HAP-1 (cell line): ENCODE measurements at regions not wholly inside any gene's neighbourhood (a gene's known extent, or its start where the extent isn't known, plus 50 kb on each side); places are given as distances from the start of the nearest gene placed in this dataset.
"Not testable (repeated sequence)": the region's sequence is repeated elsewhere in the genome, so short reads cannot be mapped to it uniquely, and the experiment has no call there.

ENCODE experiments used
- DNase-seq, 2 experiments: peaks; one replicate each; pipeline ENCODE4 v3.0.0-alpha.2; 2016 to 2020; ENCODE audit warnings: low spot score in 2 of 2
- H3K27me3 ChIP-seq: fragments of 250-450 bp; sonication (Bioruptor Pico); 2 replicates; pipeline ENCODE4 v1.5.1; 2020; ENCODE audit warnings: low read depth, mild to moderate bottlenecking, moderate library complexity
- H3K36me3 ChIP-seq: fragments of 250-450 bp; sonication (Bioruptor Pico); replicated peaks from 2 replicates; pipeline ENCODE4 v1.5.1; 2020; ENCODE audit warnings: mild to moderate bottlenecking
- H3K4me1 ChIP-seq: fragments of 250-450 bp; sonication (Bioruptor Pico); 2 replicates; pipeline ENCODE4 v1.5.1; 2020; ENCODE audit warnings: mild to moderate bottlenecking
- H3K4me3 ChIP-seq: fragments of 250-450 bp; sonication (Bioruptor Pico); 2 replicates; pipeline ENCODE4 v1.5.1; 2020; ENCODE audit warnings: mild to moderate bottlenecking, moderate library complexity
- H3K9me3 ChIP-seq: fragments of 250-450 bp; sonication (Bioruptor Pico); 2 replicates; pipeline ENCODE4 v1.5.1; 2020; ENCODE audit warnings: mild to moderate bottlenecking, moderate library complexity
- in situ Hi-C: fragments of 300-500 bp; cut with MboI; formaldehyde crosslinking; loops from 3 replicates; pipeline ENCODE4 v1.14.3; 2020; ENCODE audit warnings: low sequenced_read_pairs, inconsistent platforms, mixed read lengths

DNA sequence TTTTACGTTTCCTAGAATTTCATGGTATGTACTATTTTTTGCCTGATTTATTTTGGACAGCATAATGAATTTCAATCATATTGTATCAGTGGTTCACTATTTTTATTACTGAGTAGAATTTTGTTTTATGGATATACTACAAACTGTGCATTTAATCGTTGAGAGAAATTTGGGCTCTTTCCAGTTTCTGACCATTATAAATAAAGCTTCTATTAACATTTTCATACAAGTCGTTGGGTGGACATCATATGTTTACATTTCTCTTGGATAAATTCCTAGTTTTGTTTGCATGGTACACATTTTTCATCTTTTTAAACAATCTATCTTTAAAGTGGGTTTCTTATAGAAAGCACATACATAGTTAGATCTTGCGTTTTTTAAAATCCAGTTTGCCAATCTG lies 472.7 kb upstream of the MAGEB18 start:
- H3K27me3 ChIP-seq: no peaks in the 10 kb centered on the region
- in situ Hi-C loops: no loop called here
- H3K9me3 ChIP-seq: no peaks in the 10 kb centered on the region

DNA sequence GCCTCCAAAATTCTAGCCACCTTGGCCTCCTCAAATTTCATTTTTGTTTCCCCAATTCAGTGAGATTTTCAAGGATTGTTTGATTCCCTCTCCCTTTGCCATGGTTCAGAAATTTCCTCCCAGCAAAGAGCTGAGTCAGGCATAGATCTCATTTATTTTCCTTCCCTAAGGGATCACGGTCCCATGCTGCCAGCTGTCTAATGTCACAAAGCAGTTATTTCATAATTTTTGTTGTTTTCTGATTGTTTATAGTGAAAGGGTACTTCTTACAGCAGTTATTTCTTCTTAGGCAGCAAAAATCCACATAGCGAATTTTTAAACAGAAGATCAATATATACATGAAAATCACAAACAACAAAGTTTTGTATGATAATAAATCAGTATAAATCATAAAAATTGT lies 470.5 kb upstream of the MAGEB18 start:
- H3K4me1 ChIP-seq: no peaks in the 10 kb centered on the region
- no peak for DNase-seq
- in situ Hi-C loops: no loop called here
- no peak overlapping the region for H3K4me3 ChIP-seq
- H3K36me3 ChIP-seq: no peaks in the 10 kb centered on the region
- H3K27me3 ChIP-seq: no peaks in the 10 kb centered on the region
- no peaks in the 10 kb centered on the region for H3K9me3 ChIP-seq

More for the DNA sequence above, 472.7 kb upstream of the MAGEB18 start:
- H3K4me3 ChIP-seq: no peak overlapping the region
- no peaks in the 10 kb centered on the region for H3K36me3 ChIP-seq
- no peaks in the 10 kb centered on the region for H3K4me1 ChIP-seq
- DNase-seq: no peak

DNA sequence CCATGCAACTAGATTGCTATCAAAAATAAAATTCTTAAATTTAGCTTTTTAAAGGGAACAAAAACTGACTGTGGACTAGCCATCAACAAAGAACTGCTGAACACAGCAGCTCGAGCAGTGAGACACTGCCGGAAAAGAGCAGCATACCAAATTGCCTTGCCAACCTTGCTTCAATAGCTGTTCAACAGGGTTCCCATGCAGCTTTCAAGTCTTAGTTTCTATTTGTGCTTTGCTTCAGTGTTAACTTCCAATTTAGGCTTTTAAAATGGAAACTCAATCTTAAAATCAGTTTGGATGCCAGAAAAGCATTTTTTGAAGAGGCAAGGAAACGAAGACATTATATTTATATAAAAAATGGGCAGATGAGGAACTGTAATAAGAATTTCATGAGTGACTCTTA lies 463.4 kb upstream of the MAGEB18 start:
- Histone ChIP-seq H3K36me3 (no peaks in the 10 kb centered on the region), H3K4me3 (no peak overlapping the region), H3K9me3 (no peaks in the 10 kb centered on the region), H3K27me3 (no peaks in the 10 kb centered on the region), H3K4me1 (no peaks in the 10 kb centered on the region)
- in situ Hi-C loops: no loop called here
- no peak for DNase-seq

GRCh38 chrX:25701876-25702275 lies 436.3 kb upstream of the MAGEB18 start:
- Histone ChIP-seq H3K27me3 (no peaks in the 10 kb centered on the region; the same call in 1 of the 2 replicates), H3K9me3 (0 out of 2 replicates have a peak, but pooled peaks cover 2% of the 10 kb centered on the region), H3K36me3 (no peaks in the 10 kb centered on the region), H3K4me1 (no peaks in the 10 kb centered on the region), H3K4me3 (no peak overlapping the region)
- no peak for DNase-seq
- in situ Hi-C loops: no loop called here

DNA sequence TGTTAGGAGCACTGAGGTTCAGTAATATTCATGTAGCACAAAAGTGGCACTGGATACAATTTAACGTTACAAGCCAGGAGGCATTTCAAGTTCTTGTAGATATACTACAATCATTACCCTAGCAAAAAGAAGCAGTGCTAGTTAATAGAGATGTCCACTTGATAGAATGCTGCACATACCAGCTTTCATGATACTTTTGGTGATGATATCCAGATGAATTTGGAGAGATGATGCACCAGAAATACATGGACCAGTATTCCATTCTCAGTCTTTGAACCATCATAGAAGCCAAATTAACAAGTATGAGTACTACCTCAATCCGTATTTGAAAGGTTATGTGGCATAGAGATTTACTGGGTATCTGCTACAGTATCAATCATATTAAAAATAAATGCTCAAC lies 421.0 kb upstream of the MAGEB18 start:
- DNase-seq: no peak
- no peak overlapping the region for H3K4me3 ChIP-seq
- no peaks in the 10 kb centered on the region; the same call in 1 of the 2 replicates for H3K27me3 ChIP-seq
- H3K9me3 ChIP-seq: no peaks in the 10 kb centered on the region
- no peaks in the 10 kb centered on the region for H3K36me3 ChIP-seq
- H3K4me1 ChIP-seq: no peaks in the 10 kb centered on the region
- in situ Hi-C loops: no loop called here

GRCh38 chrX:25721564-25721963 lies 416.6 kb upstream of the MAGEB18 start:
- peak in 1 of 2 experiments; percentile 8 for DNase-seq

GRCh38 chrX:25726539-25726938 lies 411.6 kb upstream of the MAGEB18 start:
- Histone ChIP-seq H3K27me3 (no peaks in the 10 kb centered on the region; the same call in 1 of the 2 replicates), H3K4me1 (no peaks in the 10 kb centered on the region), H3K4me3 (no peak overlapping the region), H3K36me3 (no peaks in the 10 kb centered on the region), H3K9me3 (no peaks in the 10 kb centered on the region)
- no peak for DNase-seq
- in situ Hi-C loops: no loop called here

More at GRCh38 chrX:25721564-25721963, 416.6 kb upstream of the MAGEB18 start:
- Histone ChIP-seq H3K4me3 (no peak overlapping the region), H3K27me3 (no peaks in the 10 kb centered on the region; the same call in 1 of the 2 replicates), H3K4me1 (no peaks in the 10 kb centered on the region), H3K9me3 (no peaks in the 10 kb centered on the region), H3K36me3 (no peaks in the 10 kb centered on the region)
- in situ Hi-C loops: no loop called here

- Histone ChIP-seq H3K4me1 (no peaks in the 10 kb centered on the region), H3K36me3 (no peaks in the 10 kb centered on the region), H3K27me3 (no peaks in the 10 kb centered on the region), H3K4me3 (no peak overlapping the region), H3K9me3 (no peaks in the 10 kb centered on the region)
- no peak for DNase-seq
- in situ Hi-C loops: no loop called here
Measured at GRCh38 chrX:25733148-25733547, 405.0 kb upstream of the MAGEB18 start.

DNA sequence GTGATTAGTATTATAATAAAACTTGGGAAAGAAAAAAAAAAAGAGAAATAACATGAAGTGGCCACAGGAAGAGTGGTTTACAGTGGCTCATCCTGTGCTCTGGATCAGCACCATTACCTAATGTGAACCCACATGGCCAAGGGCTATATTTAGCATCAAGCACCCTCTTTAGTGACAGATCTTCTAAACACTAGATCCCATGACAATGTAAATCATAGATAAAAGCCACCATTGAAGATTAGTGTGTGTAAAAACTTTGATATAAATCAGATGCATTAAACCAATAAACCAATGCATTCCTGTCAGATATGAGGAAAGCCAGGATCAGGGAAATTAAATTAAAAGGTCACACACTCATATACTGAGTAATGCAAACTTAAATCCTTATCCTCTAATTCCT lies 400.6 kb upstream of the MAGEB18 start:
- H3K9me3 ChIP-seq: no peaks in the 10 kb centered on the region
- no peaks in the 10 kb centered on the region for H3K36me3 ChIP-seq
- no peak overlapping the region for H3K4me3 ChIP-seq
- H3K4me1 ChIP-seq: no peaks in the 10 kb centered on the region
- in situ Hi-C loops: no loop called here
- no peak for DNase-seq
- H3K27me3 ChIP-seq: no peaks in the 10 kb centered on the region

DNA sequence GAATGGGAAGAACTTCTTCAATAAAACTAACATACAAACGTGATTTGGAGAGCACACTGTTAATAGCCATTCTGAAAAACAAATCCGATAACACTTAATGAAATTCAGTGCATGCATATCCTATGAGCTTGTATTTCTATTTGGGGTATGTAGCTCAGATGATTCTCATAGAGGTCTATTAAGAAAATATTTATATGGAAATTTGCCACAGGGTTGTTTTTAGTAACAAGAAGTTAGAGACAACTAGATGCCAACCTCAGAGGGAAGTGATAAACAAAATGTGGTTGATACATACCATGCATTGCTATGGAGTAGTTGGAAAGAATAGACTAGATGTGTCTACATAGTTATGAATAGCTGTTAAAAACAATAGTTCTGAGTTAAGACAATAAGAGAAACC lies 395.8 kb upstream of the MAGEB18 start:
- in situ Hi-C loops: no loop called here
- Histone ChIP-seq H3K27me3 (peaks cover 2% of the 10 kb centered on the region; the same call in 1 of the 2 replicates), H3K4me3 (no peak overlapping the region), H3K36me3 (no peaks in the 10 kb centered on the region), H3K9me3 (no peaks in the 10 kb centered on the region), H3K4me1 (no peaks in the 10 kb centered on the region)
- DNase-seq: no peak

- DNase-seq: no peak
- H3K4me3 ChIP-seq: no peak overlapping the region
- peaks cover 7% of the 10 kb centered on the region for H3K27me3 ChIP-seq
- H3K9me3 ChIP-seq: no peaks in the 10 kb centered on the region
- in situ Hi-C loops: no loop called here
- H3K4me1 ChIP-seq: no peaks in the 10 kb centered on the region
- no peaks in the 10 kb centered on the region for H3K36me3 ChIP-seq
Measured at GRCh38 chrX:25754399-25754798, 383.7 kb upstream of the MAGEB18 start.

- Histone ChIP-seq H3K9me3 (no peaks in the 10 kb centered on the region), H3K27me3 (no peaks in the 10 kb centered on the region), H3K4me1 (no peaks in the 10 kb centered on the region), H3K36me3 (no peaks in the 10 kb centered on the region), H3K4me3 (no peak overlapping the region)
- no peak for DNase-seq
- in situ Hi-C loops: no loop called here
Measured at GRCh38 chrX:25755194-25755593, 382.9 kb upstream of the MAGEB18 start.

DNA sequence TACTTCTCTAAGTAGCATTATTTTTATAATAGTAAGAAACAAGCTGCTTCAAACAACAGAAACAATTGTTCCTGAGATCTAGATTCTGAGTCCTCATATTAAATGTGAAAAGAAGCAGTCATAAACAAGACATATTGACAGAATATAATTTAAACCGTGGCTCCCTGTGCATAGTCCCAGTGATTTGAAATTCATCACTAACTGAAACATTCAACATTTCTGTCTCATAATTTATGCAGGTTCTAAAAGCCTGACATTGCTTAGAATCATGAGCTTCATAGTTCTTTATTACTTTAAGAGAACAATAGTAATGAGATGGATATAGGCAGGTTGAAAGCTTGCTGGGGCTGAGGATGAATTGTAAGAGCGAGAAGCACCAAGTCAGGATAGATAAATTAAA lies 375.5 kb upstream of the MAGEB18 start:
- in situ Hi-C loops: no loop called here
- no peaks in the 10 kb centered on the region for H3K9me3 ChIP-seq
- no peaks in the 10 kb centered on the region for H3K27me3 ChIP-seq
- no peaks in the 10 kb centered on the region for H3K4me1 ChIP-seq
- no peak overlapping the region for H3K4me3 ChIP-seq
- H3K36me3 ChIP-seq: no peaks in the 10 kb centered on the region
- no peak for DNase-seq

GRCh38 chrX:25771853-25772252 lies 366.3 kb upstream of the MAGEB18 start:
- H3K4me3 ChIP-seq, H3K4me1 ChIP-seq, H3K36me3 ChIP-seq, H3K27me3 ChIP-seq, in situ Hi-C loops, DNase-seq, H3K9me3 ChIP-seq: not testable (repeated sequence)

GRCh38 chrX:25797796-25798195 lies 340.3 kb upstream of the MAGEB18 start:
- H3K27me3 ChIP-seq, H3K9me3 ChIP-seq, DNase-seq, H3K4me1 ChIP-seq, H3K36me3 ChIP-seq, in situ Hi-C loops, H3K4me3 ChIP-seq: not testable (repeated sequence)
